Pulmonary artery endothelial cell (primary cell): ENCODE measurements at regions not wholly inside any gene's neighbourhood (a gene's known extent, or its start where the extent isn't known, plus 50 kb on each side); places are given as distances from the start of the nearest gene placed in this dataset.

Source experiments
- DNase-seq: peaks from one replicate; pipeline ENCODE4 v3.0.0-alpha.2; 2011; ENCODE audit warnings: low read depth, low spot score

DNA sequence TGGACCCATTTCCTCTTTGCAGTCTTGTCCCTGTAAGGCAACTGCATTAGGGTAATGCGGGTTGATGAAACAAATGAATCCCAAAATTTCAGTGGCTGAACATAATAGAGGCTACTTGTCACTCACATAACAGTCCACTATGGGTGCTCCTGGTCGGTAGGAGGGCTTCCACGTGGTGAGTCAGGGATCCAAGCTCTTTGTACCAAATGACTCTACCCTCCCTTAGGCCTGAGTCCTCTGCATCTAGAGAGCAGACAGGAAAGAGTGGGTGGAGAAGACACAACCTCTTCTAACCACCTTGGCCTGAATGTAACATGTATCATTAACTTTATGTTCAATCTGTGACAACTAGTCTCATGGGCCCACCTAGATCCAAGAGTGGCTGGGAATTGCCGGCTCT, 86.2 kb upstream of the HAAO start:
- DNase-seq, result no peak

DNA sequence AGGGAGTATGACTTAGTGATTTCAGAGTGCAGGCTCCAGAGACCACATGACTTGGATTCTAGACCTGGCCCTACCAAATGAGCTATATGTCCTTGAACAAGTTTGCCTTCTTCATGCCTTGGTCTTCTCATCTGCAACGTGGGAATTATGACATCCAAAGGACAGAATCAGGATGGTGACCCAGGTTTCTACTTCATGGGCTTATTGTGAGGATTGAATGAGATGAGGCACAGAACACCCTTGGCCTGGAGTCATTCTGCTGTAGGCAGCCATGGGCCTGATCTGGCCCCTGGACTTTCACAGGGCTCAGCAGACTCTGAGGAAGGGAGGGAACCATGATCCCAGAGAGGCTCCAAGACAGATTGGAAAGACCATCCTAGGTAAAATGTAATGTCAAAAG, 85.6 kb upstream of the HAAO start:
- DNase-seq, result no peak

DNA sequence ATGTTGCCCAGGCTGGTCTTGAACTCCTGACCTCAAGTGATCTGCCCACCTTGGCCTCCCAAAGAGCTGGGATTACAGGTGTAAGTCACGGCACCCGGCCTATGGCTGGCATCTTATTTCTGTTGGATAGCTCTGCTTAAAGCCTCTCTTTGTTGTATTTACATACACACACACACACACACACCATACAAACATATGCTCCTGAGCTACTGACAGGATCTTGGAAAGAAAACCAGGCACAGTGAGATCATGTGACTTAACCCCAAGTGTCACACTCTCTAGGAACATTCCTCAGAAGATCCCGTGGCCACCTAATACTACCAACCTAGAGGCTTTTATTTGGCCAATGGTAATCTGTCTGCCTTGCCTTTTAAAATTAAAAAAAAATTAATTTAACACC, 85.1 kb upstream of the HAAO start:
- no peak for DNase-seq

DNA sequence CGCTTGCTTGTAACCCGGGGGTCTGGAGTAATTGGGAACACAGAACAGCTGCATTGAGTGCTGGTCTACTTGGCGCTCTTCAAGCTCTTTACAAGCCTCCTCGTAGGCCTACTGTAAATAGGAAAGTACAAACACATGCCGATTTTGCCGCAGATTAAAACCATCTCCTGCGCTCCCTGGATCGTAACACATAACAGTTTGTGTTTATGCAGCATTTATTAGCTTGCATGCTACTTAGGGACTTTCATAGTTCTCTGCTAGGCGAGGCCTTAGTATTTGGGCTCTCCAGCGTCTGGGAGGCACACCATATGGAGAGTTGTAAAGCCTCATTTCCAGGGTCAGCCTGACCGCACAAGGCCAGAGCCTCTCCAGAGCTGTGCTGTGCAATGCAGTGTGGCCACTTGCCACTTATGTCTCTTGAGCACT, 84.0 kb upstream of the HAAO start:
- no peak for DNase-seq

DNA sequence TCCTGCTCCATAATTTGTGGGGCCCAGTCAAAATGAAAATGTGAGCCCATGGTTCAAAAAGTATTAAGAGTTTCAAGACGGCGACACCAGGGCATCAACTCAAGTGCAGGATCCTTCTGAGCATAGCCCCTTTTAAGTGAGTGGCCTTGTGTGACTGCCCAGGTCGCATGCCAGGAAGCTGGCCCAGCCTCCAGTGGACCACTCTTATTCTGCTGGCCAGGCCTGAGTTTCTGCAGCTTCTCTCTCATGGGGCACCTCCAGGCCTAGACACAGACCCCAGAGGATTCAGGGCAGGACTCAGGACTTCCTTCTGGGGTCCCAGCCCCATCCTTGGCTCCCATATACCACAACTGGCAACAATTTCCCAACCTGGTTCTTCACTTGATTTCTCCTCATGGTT, 83.5 kb upstream of the HAAO start:
- no peak for DNase-seq

DNA sequence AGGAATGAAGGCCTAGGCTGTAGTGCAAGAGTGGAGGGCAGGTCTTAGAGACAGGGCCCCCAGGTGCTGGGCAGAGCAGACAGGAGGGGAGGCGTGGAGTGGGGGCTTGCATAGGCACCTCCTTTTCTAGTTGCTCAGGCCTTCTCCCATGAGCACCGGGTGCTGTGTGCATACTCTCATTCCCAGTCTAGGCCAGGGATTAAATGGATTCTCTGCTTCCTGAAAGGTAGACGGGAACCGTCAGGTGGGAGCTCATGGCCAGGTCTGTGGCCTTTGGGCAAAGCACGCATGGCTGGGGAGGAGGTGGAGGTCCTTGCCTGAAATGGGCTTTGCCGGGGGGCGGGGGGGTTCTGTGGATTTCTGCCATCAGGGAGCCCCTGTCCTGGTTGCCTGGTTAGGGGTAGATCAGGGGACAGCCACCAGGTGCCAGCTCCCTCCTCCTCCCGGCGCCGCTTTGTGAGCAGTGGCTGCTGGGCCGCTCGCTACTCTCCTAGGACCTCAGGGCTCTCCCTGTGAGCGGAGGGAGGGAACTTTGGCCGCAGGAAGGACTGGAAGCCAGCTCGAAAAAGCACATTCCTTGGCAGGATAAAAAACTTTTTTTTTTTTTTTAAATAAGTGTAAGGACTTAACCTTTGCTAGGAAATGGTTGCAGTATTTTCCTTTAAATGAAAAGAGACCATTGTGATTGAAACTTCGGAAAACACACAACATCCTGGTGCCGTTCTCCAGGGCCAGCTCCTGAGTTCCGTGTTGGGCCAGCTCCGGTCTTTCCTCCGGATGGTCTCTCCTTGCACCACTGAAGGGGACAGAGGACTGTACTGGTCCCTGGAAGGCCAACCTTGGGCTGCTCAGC, 82.8 kb upstream of the HAAO start:
- DNase-seq, result no peak

DNA sequence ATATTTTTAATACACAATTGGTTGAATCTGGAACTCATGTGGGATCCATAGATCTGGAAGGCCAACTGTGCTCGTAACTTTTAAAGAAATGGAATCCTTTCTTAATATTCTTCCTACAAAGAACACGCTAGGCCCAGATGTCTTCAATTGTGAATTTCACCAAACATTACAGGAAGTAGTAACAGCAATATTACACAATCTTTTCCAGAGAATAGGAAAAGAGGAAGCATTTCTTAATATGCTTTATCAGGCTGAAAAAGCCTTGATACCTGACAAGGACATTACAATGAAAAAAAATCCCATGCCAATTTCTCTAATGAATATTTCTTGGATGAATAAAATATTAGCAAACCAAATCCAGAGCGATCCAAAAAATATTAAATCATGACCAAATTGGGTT, 80.3 kb upstream of the HAAO start:
- DNase-seq, result no peak

DNA sequence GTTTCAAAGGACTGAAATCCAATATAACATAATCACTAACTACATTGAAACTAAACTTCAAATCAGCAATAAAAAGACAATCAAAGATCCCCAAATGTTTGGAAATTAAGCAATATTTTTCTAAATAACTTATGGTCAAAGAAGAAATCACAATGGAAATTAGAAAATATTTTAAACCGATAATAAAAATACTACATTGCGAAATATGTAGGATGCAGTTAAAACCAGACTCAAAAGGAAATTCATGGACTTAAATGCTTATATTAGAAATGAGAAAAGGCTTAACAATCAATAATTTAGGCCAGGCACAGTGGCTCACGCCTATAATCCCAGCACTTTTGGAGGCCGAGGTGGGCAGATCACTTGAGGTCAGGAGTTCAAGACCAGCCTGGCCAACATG, 79.0 kb upstream of the HAAO start:
- no peak for DNase-seq

DNA sequence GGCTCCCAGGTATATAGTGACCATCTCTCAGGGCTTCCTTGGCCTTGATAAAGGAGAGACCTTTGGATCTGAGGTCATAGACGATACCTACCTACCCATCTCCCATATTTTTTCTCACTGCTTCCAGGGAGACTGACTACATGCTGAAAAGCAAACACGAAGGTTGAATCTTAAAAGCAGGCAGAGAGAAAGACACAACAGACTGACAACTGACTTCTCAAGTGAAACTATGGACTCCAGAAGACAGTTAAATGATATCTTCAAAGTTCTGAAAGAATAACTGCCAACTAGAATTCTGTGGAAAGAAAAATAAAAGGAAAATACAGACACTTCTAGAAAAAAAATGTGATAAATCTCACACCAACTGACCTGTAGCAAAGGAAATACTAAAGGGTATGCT, 76.5 kb upstream of the HAAO start:
- DNase-seq, result no peak

DNA sequence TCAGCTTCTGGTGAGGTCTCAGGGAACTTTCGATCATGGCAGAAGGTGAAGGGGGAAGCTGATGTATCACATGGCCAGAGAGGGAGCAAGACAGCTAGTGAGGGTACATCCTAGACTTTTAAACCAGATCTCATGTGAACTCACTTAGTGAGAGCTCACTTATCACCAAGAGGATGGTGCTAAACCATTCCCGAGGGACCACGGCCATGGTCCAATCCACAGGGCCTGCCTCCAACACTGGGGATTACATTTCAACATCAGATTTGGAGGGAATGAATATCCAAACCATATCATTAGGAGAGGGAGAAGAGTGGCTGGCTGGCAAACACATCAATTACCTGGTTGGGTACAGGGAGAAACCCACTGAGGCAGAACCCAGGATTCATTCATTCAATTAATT, 75.7 kb upstream of the HAAO start:
- DNase-seq, result no peak

DNA sequence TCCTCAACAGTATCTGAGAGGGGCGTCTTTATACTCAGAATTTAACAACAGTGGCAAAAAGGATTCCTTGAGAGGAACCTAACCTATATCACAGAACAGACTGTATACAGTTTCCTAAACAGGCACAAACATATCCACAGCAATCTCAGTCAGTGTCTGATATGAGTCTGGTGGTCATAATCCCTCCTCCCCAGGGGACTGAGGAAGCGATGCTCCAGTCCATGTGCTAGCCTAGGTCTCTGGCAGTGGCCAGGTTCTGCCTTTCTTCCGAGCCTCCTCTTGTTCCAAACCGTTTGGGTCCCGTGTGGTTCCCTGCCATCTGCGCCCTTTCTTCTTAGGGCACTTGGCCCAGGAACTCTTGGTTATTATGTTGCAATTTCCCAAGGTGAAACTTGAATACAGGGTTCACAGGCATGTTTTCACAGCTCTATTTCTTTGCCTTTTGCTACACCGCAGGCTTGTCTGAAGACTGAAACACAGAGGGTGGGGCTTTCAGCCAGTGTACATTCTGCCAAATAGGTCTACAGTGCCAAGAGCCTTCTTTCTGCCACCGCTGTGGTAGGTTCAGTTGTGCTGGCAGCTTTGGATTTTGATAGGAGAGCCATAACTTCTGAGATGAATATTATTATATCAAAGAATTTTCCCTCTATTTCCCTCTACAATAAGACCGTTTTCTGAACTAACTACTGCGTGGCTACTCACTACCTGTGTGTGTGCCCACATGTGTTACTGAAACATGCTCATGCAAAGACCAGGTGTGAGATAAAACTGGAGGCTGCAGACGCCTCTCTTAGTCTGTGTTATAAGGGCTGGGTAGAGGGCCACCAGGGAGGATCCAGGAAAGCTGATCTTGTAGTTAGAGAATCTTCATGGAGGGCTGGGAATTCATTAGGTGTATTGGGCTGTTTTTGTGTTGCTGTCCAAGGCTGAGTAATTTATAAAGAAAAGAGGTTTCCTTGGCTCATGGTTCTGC, 75.0 kb upstream of the HAAO start:
- DNase-seq, result no peak

DNA sequence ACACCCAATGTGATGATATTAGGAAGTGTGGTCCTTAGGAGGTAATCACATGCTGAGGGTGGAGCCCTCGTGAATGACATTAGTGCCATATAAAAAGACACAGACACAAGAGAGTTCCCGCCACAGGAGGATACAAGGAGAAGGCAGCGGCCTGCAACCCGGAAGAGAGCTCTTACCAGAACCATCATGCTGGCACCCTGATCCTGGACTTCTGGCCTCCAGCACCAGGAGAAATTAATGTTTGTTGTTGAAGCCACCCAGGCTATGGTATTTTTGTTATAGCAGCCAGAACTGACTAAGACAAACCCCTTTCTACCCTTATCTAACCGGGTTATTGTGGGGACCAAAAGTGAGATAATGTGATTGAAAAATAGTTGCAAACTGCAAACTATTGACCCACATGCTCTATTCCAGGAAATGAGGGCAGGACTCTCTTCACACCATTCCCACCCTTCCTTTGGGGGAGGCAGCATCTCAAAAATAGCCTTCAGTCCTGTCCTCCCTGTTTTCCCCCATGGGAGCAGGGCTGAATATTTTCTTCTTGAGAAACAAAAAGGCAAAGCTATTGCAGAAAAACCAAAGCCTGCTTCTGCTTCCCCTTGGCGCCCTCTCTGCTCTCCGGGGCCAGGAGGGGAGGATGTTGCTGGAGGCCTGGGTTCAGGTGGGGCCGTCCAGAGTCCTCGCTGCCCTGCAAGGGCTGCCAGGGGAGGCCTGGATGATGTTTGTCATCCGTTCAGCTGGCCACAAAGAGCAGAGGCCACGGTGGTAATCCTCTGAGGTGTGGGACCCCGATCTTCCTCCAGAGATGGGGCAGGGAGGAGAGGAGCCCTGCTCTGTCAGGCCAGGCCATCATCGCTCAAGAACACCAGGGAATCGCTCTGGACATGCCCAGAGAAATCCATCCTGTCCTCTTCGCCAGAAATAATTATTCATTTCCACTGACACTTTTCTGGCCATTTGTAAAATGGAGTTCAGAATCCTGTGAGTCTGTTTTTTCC, 73.8 kb upstream of the HAAO start:
- no peak for DNase-seq

DNA sequence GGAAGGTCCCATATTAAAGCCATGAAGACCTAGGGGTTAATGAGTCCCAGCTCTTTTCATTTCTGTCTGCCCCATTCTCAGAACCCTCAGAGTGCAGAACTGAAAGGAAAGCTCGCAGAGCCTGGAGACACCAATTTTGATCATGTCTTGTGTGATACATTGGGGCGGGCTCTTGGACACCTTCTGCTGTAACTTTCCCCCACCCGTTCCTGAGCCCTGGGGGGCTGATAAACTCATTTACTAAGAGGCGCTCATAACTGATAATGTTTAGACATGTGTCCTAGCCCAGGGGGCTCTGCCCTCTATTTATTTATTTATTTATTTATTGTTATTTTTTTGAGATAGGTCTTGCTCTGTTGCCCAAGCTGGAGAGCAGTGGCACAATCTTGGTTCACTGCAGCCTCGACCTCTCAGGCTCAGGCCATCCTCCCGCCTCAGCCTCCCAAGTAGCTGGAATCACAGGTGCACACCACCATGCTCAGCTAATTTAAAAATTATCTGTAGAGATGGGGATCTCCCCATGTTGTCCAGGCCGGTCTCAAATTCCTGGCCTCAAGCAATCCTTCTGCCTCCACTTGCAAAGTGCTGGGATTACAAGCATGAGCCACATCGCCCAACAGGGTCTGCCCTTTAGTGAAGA, 72.4 kb upstream of the HAAO start:
- no peak for DNase-seq

DNA sequence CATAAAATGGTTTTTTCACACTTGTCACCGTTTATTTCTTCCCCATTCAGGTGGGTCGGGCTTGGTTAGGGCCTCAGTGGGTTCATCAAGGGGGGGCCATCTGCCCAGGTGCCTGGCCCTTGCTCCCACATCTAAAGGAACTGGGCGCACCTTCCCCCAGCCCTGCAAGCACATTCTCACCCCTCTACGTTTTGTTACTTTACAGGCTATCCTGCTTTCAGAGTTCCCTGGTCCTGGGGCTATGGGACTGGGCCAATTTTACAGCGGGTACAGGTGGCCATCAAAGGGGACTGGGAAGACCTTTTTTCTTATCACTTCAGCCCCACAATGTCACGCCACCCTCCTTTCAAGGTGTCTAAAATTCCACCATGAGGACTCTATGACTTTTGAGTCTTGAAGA, 71.8 kb upstream of the HAAO start:
- no peak for DNase-seq

DNA sequence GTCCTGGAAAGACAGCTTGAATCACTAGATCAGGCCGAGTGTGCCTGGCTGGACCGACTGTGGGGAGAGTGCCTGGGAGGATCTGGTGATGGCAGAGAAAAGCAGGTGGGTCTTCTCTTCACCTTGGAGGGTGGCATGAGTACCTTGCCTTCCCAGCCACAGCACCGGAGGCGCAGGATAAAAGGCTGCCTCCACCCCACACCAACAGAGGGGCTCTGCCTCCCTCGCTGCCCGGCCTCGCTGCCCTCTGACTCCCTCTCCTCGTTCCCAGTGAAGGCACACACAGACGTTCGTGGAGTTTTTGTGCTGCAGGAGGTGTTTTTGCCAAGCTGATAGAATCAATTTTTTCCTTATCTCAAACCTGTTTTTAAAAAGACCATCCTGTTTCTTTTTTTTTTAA, 71.4 kb upstream of the HAAO start:
- no peak for DNase-seq

DNA sequence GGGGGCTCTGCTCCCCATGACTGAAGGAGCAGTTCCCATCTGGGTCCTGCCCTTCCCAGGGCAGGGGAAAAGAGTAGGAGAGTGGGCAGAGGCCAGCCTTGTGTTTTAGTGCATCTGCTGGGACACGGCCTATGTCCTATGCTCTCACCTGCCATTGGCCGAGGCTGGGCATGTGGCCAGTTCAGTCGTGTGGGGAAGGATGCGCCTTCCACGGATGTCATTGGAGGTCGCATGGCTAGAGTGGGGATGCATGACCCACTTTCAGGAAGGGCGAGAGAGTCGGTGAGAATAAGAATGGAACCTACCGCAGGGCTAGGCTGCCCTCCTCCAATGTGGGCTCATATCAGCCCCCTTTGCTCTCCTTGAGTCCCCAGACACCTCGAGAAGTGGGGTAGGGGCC, 70.9 kb upstream of the HAAO start:
- no peak for DNase-seq

DNA sequence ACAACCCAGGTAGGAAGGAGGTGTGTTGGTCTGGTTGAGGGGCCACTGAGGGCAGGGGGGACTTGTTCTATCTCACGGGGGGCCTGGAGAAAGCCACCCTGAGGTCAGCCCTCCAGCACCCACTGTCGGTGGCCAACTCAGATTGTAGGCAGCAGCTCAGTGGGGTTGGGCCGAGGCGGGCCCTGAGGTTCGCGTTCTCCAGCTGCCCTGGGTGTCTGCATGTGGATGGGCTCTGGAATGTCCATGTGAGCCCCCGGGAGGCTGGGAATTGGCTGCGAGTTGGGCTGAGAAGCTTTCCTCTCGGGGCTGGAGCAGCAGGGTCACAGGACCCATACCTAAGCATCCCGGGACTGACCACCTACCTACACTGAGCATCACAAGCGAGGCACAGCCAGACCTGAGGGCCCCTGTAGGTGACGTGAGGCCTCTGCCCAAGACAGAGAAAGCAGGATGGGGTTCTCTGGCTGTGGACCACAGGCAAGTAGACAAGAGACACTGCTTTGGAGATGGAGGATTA, 70.3 kb upstream of the HAAO start:
- DNase-seq, result no peak

DNA sequence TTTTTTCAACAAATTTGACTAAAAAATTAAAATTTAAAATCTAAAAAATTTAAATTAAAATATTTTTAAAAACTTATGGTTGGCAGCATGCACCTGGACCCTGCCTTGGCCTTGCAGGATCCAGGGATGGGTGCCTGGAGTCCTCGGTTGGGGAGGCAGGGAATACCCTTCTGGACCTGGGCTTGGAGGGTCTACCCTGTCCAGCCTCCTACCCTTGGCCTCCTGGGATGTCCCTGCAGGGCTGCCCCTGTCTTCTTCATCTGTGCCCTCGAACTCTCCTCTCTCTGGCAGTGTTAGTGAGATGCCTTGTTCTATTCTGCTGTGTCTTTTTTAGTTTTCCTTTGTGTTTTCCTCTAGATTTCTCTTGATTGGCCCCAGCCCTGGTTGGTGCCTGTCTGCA, 68.9 kb upstream of the HAAO start:
- DNase-seq, result no peak

DNA sequence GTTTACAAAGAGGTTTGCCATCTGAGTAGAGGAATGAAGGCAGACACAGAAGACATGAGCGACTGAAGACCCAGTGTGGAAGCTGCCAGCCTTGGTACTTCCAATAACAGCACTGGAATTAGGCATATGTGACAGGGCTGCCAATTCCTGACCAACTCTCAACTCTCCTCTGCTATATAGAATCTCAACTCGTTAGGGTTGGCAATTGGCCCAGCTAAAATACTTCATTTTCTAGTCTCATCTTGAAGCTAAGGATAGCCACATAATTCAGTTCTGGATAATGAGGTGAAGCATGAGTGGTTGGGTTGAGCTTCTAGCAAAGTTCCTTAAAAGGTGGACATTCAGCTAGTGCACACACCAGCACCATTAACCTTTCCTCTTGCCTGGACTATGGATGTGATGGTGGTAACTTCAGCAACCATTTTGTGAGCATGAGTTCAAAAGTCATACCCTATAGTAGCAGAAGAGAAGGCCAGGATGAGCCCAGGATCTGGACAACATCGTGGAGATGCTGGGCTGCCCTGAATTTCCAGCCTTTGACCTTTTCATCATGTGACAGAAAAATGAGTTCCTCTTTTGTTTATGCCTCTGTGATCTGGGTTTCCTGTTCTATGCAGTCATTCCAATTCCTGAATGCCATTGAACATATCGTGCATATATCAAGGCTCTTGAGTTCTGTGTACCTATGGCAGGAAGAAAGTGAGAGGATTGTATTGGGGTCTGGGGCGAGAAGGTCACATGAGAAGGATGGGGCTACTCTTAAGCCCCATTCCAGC, 68.1 kb upstream of the HAAO start:
- no peak for DNase-seq

DNA sequence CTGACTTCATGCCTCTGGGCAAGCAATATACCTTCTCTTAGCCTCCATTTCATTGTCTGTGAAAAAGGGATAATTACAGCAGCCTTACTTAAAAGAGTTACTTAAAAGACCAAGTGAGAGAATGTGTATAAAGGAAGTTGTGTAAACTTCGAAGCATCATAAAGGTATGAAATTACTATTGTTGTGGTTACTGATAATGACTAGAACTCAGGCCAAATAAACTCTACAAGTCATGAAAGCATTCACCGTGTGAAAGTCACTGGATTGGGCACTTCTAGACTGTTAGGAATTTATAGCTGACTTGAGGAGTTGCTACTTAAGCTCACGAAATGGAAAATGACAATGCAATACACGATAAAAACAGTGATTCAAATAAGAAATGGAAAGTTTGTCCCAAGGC, 67.4 kb upstream of the HAAO start:
- DNase-seq, result no peak
